Activated CD4-positive, alpha-beta T cell treated with anti-CD3 and anti-CD28 coated beads, Interleukin-2, amount 10 ng/mL, durations not matched to agents 24 days and 14 days (primary cell): ENCODE measurements at regions not wholly inside any gene's neighbourhood (a gene's known extent, or its start where the extent isn't known, plus 50 kb on each side); places are given as distances from the start of the nearest gene placed in this dataset.
"Not testable (repeated sequence)": the region's sequence is repeated elsewhere in the genome, so short reads cannot be mapped to it uniquely, and the experiment has no call there.

Source experiments
- DNase-seq: peaks from one replicate; pipeline ENCODE4 v3.0.0; 2022
- H3K27ac Mint-ChIP-seq: one replicate; pipeline ENCODE4 v1.8.0; 2022; ENCODE audit warnings: mild to moderate bottlenecking, mixed read lengths
- H3K27me3 Mint-ChIP-seq: one replicate; pipeline ENCODE4 v1.8.0; 2022; ENCODE audit warnings: mixed read lengths
- H3K36me3 Mint-ChIP-seq: one replicate; pipeline ENCODE4 v1.8.0; 2022; ENCODE audit warnings: low read depth, mild to moderate bottlenecking, mixed read lengths
- H3K4me1 Mint-ChIP-seq: one replicate; pipeline ENCODE4 v1.8.0; 2021; ENCODE audit warnings: mixed read lengths
- H3K4me3 Mint-ChIP-seq: one replicate; pipeline ENCODE4 v1.8.0; 2022; ENCODE audit warnings: mild to moderate bottlenecking, moderate library complexity, mixed read lengths
- H3K9me3 Mint-ChIP-seq: one replicate; pipeline ENCODE4 v1.8.0; 2021; ENCODE audit warnings: mixed read lengths
- intact Hi-C: fragments of 100-400 bp; cut with micrococcal nuclease; formaldehyde crosslinking; loops from one replicate; pipeline ENCODE4 v1.15.1; 2023

DNA sequence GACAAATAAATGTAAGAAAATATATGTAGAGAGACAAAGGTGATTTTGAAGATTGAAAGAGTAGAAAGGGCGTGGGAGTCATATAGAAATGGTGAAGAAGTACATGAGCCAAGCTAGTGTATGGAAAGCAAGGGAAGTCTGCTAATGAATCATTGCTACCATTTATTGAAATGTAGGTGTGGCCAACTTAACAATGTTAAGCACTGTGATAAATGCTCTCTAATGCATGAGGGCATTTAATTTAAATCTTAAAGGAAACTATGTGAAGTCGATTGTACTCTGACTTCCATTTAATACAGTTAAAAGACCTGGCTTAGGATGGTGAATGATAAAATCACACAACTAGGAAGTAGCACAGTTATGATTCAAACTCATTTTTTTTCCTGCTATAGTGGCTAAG, 219.9 kb downstream of the CASP12 start:
- Mint-ChIP-seq H3K9me3 (peaks cover 7% of the 10 kb centered on the region), H3K27ac (no peak overlapping the region), H3K27me3 (no peaks in the 10 kb centered on the region), H3K4me3 (no peak overlapping the region), H3K4me1 (peaks cover 2% of the 10 kb centered on the region), H3K36me3 (no peaks in the 10 kb centered on the region)
- no peak for DNase-seq
- intact Hi-C loops = no loop called here

DNA sequence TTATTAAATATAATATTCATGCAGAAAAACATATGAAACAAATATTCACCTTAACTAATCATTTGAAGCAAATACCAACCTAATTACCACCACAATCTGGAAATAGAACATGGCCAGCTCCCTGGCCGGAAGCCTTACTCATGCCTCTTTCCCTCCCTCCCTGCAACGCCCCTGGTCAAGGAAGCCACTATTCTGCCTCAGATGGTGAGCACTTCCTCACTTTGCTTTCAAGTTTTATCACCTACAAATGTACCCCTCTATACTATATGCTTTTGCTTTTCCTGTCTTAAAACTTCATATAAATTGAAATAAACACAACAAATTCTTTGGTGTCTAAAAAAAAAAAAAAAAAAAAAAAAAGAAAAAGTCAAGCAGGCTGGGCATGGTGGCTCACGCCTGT, 221.2 kb downstream of the CASP12 start:
- H3K27ac Mint-ChIP-seq, H3K36me3 Mint-ChIP-seq, DNase-seq, intact Hi-C loops, H3K27me3 Mint-ChIP-seq, H3K9me3 Mint-ChIP-seq, H3K4me1 Mint-ChIP-seq, H3K4me3 Mint-ChIP-seq: not testable (repeated sequence)

DNA sequence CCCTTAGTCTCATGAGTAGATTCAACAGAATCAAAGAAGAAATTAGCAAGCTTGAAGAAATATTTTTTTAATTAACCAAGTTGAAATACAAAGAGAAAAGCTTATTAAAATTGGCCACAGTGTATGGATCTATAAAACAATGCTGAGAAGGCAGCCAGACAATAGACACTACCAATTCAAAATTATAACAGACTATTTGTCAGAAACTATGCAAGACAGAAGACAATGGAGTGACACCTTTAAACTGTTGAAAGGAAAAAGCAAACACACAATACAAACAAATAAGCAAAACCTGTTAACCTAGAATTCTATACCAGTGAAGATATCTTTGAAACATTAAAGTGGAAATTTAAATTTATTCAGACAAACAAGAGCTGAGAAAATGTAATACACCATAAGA, 225.4 kb downstream of the CASP12 start:
- peaks cover 2% of the 10 kb centered on the region for H3K36me3 Mint-ChIP-seq
- H3K27ac Mint-ChIP-seq = no peak overlapping the region
- peaks cover 16% of the 10 kb centered on the region for H3K4me1 Mint-ChIP-seq
- intact Hi-C loops = no loop called here
- H3K9me3 Mint-ChIP-seq = peaks cover 17% of the 10 kb centered on the region
- H3K4me3 Mint-ChIP-seq = no peak overlapping the region
- DNase-seq = no peak
- peaks cover 9% of the 10 kb centered on the region for H3K27me3 Mint-ChIP-seq

DNA sequence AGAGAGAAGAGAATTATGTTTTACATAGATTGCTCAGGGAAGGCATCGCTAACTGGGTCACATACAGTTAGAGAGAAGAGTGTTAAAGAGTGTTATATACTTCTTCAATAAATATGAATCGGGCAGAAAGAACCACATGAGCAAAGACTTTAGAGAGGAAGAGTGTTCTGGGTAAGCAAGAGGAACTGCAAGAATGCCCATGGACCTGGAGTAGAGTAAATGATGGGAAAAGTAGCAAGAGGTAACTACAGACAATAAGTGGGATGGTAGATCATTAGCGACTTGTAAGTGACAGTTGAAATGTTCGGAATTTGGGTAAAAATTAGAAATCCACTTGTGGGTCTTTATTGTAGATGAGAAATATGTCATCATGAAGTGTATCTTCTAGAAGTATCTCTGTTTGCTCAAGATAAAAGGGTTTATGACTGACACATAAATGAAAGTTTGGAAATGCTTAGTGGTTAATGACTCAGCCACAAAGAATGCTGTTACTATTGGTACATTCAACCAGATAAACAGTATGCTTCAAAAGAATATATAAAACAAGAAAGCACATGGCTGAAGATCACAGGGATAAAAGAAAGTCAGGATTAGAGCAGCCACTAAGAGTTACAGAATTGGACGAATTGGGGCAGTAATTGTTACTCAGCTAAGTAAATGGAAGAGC, 229.3 kb downstream of the CASP12 start:
- Mint-ChIP-seq H3K9me3 (peaks cover 14% of the 10 kb centered on the region), H3K27ac (peak overlapping the region; percentile 42), H3K36me3 (peaks cover 2% of the 10 kb centered on the region), H3K4me1 (peaks cover 14% of the 10 kb centered on the region), H3K27me3 (peaks cover 14% of the 10 kb centered on the region), H3K4me3 (no peak overlapping the region)
- no peak for DNase-seq
- intact Hi-C loops = loop anchor here (1.0 kb wide), 2 partner anchors 12 to 37 kb away; no protein-coding TSS in a partner anchor

DNA sequence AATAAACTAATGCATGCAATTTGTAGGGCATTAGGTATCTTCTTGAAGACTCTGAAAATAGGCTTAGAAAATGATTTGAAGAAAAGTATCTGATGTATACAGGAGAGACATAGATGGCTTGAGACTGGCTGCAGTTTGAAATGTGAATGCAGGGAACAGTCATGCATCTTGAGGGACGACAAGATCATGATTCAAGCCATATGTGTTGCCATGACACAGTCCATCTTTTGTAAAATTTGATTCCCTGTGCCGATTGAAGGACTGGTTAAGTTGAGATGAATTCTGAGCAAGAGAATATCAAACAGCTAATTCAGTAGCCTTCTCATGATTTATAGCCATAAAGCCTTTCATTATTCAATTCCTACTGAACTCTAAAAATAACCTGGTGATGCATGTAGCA, 231.6 kb downstream of the CASP12 start:
- intact Hi-C loops = no loop called here
- Mint-ChIP-seq H3K4me1 (peaks cover 14% of the 10 kb centered on the region), H3K9me3 (peaks cover 11% of the 10 kb centered on the region), H3K27ac (no peak overlapping the region), H3K36me3 (peaks cover 2% of the 10 kb centered on the region), H3K27me3 (peaks cover 8% of the 10 kb centered on the region), H3K4me3 (no peak overlapping the region)
- no peak for DNase-seq

DNA sequence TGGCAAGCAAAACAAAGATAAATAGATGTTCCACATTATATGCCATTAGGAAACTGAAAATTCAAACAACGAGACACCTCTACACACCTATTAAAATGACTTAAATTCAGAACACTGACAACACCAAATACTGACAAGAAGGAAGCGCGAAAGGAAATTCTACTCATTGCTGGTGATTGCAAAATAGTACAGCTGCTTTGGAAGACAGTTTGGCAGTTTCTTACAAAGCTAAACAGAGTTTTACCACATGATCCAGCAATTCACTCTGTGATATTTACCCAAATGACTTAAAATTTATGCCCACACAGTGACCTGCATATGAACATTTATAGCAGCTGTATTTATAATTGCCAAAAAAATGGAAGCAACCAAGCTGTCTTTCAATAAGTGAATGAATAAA, 232.6 kb downstream of the CASP12 start:
- Mint-ChIP-seq H3K36me3 (peaks cover 2% of the 10 kb centered on the region), H3K4me1 (peaks cover 11% of the 10 kb centered on the region), H3K27ac (no peak overlapping the region), H3K4me3 (no peak overlapping the region), H3K27me3 (peaks cover 5% of the 10 kb centered on the region), H3K9me3 (peaks cover 10% of the 10 kb centered on the region)
- DNase-seq = no peak
- intact Hi-C loops = no loop called here

DNA sequence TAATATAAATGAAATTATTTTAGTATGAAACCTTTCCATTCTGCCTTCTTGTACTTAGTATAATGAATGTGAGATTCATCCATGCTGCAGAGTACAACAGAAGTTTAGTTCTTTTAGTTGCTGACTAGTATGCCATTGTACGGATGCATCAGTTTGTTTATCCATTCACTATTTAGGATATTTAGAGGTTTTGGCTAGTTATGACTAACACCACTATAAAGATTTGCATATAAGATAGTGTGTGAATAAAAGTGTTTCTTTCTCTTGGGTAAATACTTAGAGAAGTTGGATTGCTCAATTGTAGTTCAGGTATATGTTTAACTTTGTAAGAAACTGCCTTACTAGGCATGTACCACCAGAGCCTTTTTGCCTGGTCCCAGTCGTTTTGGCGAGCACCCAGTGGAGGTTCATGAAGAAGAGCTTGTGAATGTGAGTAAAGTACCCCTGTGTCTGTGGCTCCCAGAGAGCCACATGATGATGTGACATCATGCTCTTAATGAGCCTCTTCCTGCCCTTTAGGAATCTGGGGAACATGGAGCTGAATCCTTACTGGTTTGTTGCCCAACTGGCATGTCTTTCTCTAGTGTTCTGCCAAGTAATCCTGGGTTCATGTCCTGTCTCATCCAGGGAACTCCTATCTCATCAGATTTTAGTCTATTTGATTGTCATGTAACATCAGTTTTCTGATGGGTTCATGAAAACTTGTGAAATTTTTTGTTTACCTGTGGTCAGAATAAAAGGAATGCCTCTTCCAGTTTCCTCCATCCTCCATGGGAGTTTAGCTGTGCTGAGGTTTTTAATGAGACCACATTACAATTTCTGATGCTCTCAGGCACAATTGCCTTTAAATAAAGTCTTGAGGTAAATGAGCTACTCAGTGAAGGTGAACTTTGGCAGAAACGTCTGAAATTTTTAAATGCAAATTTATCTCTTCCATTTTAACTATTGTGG, 234.8 kb downstream of the CASP12 start:
- no peak overlapping the region for H3K27ac Mint-ChIP-seq
- intact Hi-C loops = no loop called here
- H3K27me3 Mint-ChIP-seq = peaks cover 5% of the 10 kb centered on the region
- H3K9me3 Mint-ChIP-seq = peaks cover 21% of the 10 kb centered on the region
- DNase-seq = no peak
- H3K4me3 Mint-ChIP-seq = no peak overlapping the region
- peaks cover 2% of the 10 kb centered on the region for H3K4me1 Mint-ChIP-seq
- peaks cover 2% of the 10 kb centered on the region for H3K36me3 Mint-ChIP-seq

DNA sequence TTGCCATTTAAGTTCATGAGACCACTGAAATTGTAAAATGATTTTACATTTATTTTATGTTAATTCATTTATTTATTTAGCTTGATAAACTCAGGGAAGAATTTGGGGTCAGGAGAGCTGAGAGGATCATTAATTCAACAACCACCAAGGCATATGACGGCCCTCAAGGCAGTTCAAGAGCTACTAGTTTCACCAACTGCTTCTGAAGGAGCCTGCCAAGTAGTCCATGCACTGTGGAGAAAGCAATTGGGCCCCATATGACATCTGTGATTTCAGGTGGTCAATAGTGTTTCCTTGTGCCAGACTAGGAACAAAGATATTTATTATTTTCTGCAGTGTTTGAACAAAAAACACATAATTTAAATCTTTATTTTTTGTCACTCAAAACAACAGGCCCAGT, 236.4 kb downstream of the CASP12 start:
- Mint-ChIP-seq H3K4me1 (peaks cover 11% of the 10 kb centered on the region), H3K27me3 (peaks cover 5% of the 10 kb centered on the region), H3K4me3 (no peak overlapping the region), H3K27ac (no peak overlapping the region), H3K36me3 (peaks cover 5% of the 10 kb centered on the region), H3K9me3 (peaks cover 34% of the 10 kb centered on the region)
- no peak for DNase-seq
- intact Hi-C loops = no loop called here

DNA sequence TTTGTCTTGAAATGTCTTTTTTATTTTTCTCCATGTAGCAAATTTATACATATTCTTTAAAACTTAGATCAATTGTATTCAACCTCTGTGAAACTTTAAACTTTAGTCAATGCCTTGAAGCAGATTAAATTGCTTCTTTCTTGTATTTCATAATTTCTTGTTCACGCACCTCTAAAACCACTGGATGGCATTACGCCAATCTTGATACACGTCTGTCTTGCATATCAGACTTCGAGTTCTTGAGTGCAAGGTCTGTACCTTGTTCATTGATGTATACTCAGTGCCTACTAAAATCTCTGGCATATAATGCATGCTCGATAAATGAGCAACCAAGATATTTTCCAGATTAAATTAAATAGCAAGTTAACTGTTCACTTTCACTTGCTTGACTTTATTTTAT, 236.8 kb downstream of the CASP12 start:
- peaks cover 5% of the 10 kb centered on the region for H3K27me3 Mint-ChIP-seq
- intact Hi-C loops = no loop called here
- H3K9me3 Mint-ChIP-seq = peaks cover 35% of the 10 kb centered on the region
- DNase-seq = no peak
- no peak overlapping the region for H3K4me3 Mint-ChIP-seq
- H3K27ac Mint-ChIP-seq = no peak overlapping the region
- peaks cover 6% of the 10 kb centered on the region for H3K36me3 Mint-ChIP-seq
- H3K4me1 Mint-ChIP-seq = peaks cover 15% of the 10 kb centered on the region

DNA sequence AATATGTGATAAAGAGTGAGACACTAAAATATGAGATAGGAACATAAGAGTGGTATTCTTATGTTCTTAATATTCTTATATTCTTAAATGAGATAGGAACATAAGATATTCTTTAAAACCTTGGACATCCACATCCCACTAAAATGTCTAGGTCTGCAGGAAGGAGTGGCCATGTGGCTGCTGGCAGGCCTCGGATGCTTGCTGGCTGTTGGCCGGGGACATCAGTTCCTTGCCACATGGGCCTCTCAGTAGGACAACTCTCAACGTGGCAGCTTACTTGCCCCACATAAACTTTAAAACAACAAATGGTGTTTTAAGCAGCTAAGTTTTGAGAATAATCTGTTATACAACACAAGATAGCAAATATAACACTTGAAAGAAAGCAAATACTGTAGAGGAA, 240.1 kb downstream of the CASP12 start:
- Mint-ChIP-seq H3K4me1 (peaks cover 31% of the 10 kb centered on the region), H3K9me3 (peaks cover 41% of the 10 kb centered on the region), H3K27ac (no peak overlapping the region), H3K27me3 (peaks cover 8% of the 10 kb centered on the region), H3K36me3 (peaks cover 6% of the 10 kb centered on the region), H3K4me3 (no peak overlapping the region)
- no peak for DNase-seq
- intact Hi-C loops = no loop called here

DNA sequence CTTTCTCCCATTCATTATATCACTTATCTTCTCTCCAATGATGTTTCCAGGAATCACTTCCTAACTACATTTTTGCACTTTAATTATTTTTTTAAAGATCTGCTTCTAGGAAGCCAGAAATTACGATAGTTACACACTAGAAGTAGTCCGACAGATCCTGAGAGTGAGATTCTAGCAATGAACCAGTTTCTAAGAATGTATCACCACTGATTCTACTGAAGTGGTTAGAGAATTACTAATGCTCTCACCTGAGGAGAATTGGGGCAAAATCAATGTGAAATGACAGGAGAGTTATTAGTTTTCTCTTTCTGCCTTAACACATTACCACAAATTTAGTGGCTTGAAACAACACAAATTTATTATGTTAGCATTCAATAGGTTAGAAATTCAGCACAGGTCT, 241.2 kb downstream of the CASP12 start:
- H3K36me3 Mint-ChIP-seq = peaks cover 6% of the 10 kb centered on the region
- H3K4me1 Mint-ChIP-seq = peaks cover 34% of the 10 kb centered on the region
- no peak for DNase-seq
- H3K9me3 Mint-ChIP-seq = peaks cover 41% of the 10 kb centered on the region
- peaks cover 8% of the 10 kb centered on the region for H3K27me3 Mint-ChIP-seq
- H3K4me3 Mint-ChIP-seq = no peak overlapping the region
- intact Hi-C loops = loop anchor here (1.0 to 2.0 kb wide), 2 partner anchors 12 to 48 kb away; no protein-coding TSS in a partner anchor
- no peak overlapping the region for H3K27ac Mint-ChIP-seq

DNA sequence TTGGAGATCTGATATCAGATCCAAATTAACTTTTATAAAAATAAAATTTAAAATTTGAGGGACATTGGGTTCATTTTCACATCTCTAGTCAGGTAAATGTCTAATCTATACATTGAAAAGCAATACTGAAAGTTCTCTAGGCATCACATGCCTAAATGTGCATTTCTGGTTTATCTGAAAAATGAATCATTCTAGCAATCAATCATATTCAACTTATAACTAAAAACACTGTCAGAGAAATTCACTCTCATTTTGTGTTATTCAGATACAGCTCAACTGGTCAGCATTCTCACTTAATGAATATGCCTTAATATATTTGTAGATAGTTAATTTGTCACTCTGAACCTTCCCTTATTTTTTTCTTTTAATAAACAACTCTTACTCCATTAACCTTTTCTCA, 243.2 kb downstream of the CASP12 start:
- Mint-ChIP-seq H3K36me3 (peaks cover 8% of the 10 kb centered on the region), H3K9me3 (peaks cover 42% of the 10 kb centered on the region), H3K4me1 (peaks cover 34% of the 10 kb centered on the region), H3K4me3 (no peak overlapping the region), H3K27me3 (peaks cover 8% of the 10 kb centered on the region), H3K27ac (no peak overlapping the region)
- intact Hi-C loops = loop anchor here (1.0 kb wide), 1 partner anchor 31 kb away; no protein-coding TSS in a partner anchor
- no peak for DNase-seq

DNA sequence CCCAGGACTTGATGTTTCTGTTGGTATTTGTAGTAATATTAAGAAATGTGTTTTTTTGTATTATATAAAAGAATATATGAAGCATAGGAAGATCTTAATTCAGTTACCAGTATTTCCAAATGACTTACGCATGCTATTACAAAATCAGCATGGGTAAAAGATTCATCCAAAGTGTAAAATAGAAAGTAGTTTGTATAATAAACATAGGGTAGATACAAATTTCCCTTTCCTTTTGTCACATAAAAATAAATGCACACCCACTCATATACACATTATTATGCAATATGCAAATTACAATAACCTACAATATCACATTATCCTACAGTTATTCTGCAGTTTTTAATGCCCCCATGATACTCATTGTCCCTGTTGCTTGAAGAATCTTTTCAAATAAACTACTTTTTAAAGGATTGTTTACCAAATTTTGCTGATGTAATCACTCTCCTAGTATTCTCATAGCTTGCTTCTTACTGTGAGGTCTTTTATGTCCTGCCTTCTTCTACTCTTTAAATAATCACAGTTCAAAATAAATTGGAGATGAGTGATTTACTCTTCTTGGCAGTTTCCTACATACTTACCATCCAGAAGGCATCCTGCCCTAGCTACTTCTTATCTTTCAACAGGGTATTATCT, 244.0 kb downstream of the CASP12 start:
- Mint-ChIP-seq H3K27me3 (peaks cover 8% of the 10 kb centered on the region), H3K27ac (no peak overlapping the region), H3K36me3 (peaks cover 11% of the 10 kb centered on the region), H3K9me3 (peaks cover 39% of the 10 kb centered on the region), H3K4me1 (peaks cover 35% of the 10 kb centered on the region), H3K4me3 (no peak overlapping the region)
- no peak for DNase-seq
- intact Hi-C loops = no loop called here

DNA sequence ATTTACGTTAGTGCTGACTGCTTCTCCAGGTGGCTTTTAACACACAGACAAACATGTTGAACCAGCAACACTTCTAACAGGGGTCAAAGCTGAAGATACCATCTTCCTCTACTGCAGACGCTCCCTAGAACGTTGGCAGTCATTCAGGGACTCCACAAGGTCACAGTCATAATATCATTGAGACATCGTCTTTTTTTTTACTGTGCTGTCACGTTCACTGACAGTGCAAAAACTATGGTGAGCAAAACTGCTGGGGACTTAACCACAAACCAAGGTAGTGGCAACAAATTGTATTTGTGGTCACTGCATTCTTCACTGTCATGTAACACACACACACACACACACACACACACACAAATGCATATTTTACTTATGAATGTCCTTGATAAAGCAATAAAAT, 244.9 kb downstream of the CASP12 start:
- H3K27ac Mint-ChIP-seq = no peak overlapping the region
- H3K9me3 Mint-ChIP-seq = peaks cover 33% of the 10 kb centered on the region
- peaks cover 9% of the 10 kb centered on the region for H3K36me3 Mint-ChIP-seq
- intact Hi-C loops = no loop called here
- peaks cover 8% of the 10 kb centered on the region for H3K27me3 Mint-ChIP-seq
- peaks cover 38% of the 10 kb centered on the region for H3K4me1 Mint-ChIP-seq
- H3K4me3 Mint-ChIP-seq = no peak overlapping the region
- DNase-seq = peak; percentile 58
